HCT116 (cell line): ENCODE measurements at regions not wholly inside any gene's neighbourhood (a gene's known extent, or its start where the extent isn't known, plus 50 kb on each side); places are given as distances from the start of the nearest gene placed in this dataset.

Experiments used
- ATAC-seq: fragments of 200-7000 bp; cut with Tn5 transposase; 2 replicates; pipeline ENCODE4 v1.9.1; 2020; ENCODE audit warnings: mild to moderate bottlenecking, moderate library complexity
- BruUV-seq: library from RNA; stranded (reverse); fragments of 400-500 nt; replicated peaks from 2 replicates; lab custom pipeline; 2021; lab: Mats Ljungman, UMichigan
- CTCF ChIA-PET: fragments of 300-600 bp; sonication (Branson Sonifier 250); formaldehyde crosslinking; loops from one replicate; lab custom pipeline; 2021; ENCODE audit warnings: antibody characterized with exemption; lab: Charles Lee
- POLR2A ChIA-PET: fragments of 300-600, 350-600 bp; sonication (Branson Sonifier 250); formaldehyde crosslinking; loops from one replicate; lab custom pipeline; 2021; ENCODE audit warnings: antibody characterized with exemption; lab: Charles Lee
- RAD21 ChIA-PET, 2 experiments: fragments of 300-600 bp; sonication (Branson Sonifier 250); formaldehyde crosslinking; loops; one replicate each; lab custom pipeline; 2023; ENCODE audit warnings: low total read pairs in 2 of 2; ENCODE audit not compliant: uncharacterized antibody in 2 of 2, unreplicated experiment in 2 of 2, low non-redundant PET in 1 of 2; lab: Charles Lee
- DNase-seq: peaks from one replicate; pipeline ENCODE4 v3.0.0-alpha.2; 2010; ENCODE audit warnings: low read depth, low spot score
- H2AFZ ChIP-seq: fragments of 200-600 bp; shearing (Covaris generic), sonication (generic); 2 replicates; pipeline ENCODE4 v1.6.1; 2017; ENCODE audit warnings: low read depth, mixed run types, mixed read lengths, antibody characterized with exemption, low read length; ENCODE audit not compliant: poor library complexity, severe bottlenecking
- H3K27ac ChIP-seq: 2 replicates; pipeline ENCODE4 v1.5.1; 2012; ENCODE audit warnings: low read depth, low read length
- H3K27me3 ChIP-seq: fragments of 200-600 bp; sonication (generic); 2 replicates; pipeline ENCODE4 v1.6.1; 2016; ENCODE audit warnings: mixed run types, low read length, mixed read lengths; ENCODE audit not compliant: insufficient read depth
- H3K36me3 ChIP-seq, 2 experiments: fragments of 200-500 bp in 1 of 2; fragments of 200-600 bp in 1 of 2; sonication (Bioruptor generic) in 1 of 2; sonication (generic) in 1 of 2; 2 replicates each; pipeline versions ENCODE4 v1.5.1 to v1.6.1; 2014 to 2016; ENCODE audit warnings: low read length in 2 of 2, inconsistent platforms in 1 of 2, mixed read lengths in 1 of 2, mixed run types in 1 of 2; ENCODE audit not compliant: insufficient read depth in 2 of 2, control insufficient read depth in 1 of 2
- H3K4me1 ChIP-seq, 2 experiments: fragments of 200-600 bp in 1 of 2; sonication (generic) in 1 of 2; 2 replicates each; pipeline versions ENCODE4 v1.5.1 to v1.6.1; 2012 to 2017; ENCODE audit warnings: low read length in 2 of 2, inconsistent platforms in 1 of 2, mild to moderate bottlenecking in 1 of 2, mixed read lengths in 1 of 2, mixed run types in 1 of 2, moderate library complexity in 1 of 2; ENCODE audit not compliant: insufficient read depth in 2 of 2, control insufficient read depth in 1 of 2
- H3K4me2 ChIP-seq: fragments of 200-600 bp; sonication (generic); 2 replicates; pipeline ENCODE4 v1.6.1; 2017; ENCODE audit warnings: mixed run types, low read length, mixed read lengths
- H3K4me3 ChIP-seq, 2 experiments: fragments of 200-600 bp in 1 of 2; sonication (generic) in 1 of 2; replicated peaks in 1 of 2; 2 replicates each; pipeline ENCODE4 v1.5.1; 2011 to 2016; ENCODE audit warnings: low read length in 2 of 2, control low read depth in 1 of 2, low read depth in 1 of 2, mild to moderate bottlenecking in 1 of 2, mixed read lengths in 1 of 2, mixed run types in 1 of 2
- H3K79me2 ChIP-seq: fragments of 200-600 bp; sonication (generic); 2 replicates; pipeline ENCODE4 v1.6.1; 2017; ENCODE audit warnings: mild to moderate bottlenecking, mixed run types, low read length, moderate library complexity, mixed read lengths; ENCODE audit not compliant: insufficient read depth
- H3K9ac ChIP-seq: fragments of 200-600 bp; sonication (generic); 2 replicates; pipeline ENCODE4 v1.6.1; 2016; ENCODE audit warnings: low read length, mixed read lengths
- H3K9me2 ChIP-seq: fragments of 200-600 bp; sonication (generic), shearing (Covaris generic); 2 replicates; pipeline ENCODE4 v1.6.1; 2017; ENCODE audit warnings: mixed run types, mild to moderate bottlenecking, moderate library complexity; ENCODE audit not compliant: insufficient read depth
- H3K9me3 ChIP-seq, 2 experiments: fragments of 200-500 bp in 1 of 2; fragments of 200-600 bp in 1 of 2; sonication (Bioruptor generic) in 1 of 2; sonication (generic) in 1 of 2; 2 replicates each; pipeline ENCODE4 v1.6.1; 2014 to 2017; ENCODE audit warnings: low read length in 2 of 2, mixed read lengths in 2 of 2, inconsistent platforms in 1 of 2, low read depth in 1 of 2, mild to moderate bottlenecking in 1 of 2, mixed run types in 1 of 2, moderate library complexity in 1 of 2; ENCODE audit not compliant: control insufficient read depth in 1 of 2, insufficient read depth in 1 of 2
- H4K20me1 ChIP-seq: fragments of 200-600 bp; sonication (generic), shearing (Covaris generic); 2 replicates; pipeline ENCODE4 v1.6.1; 2017; ENCODE audit warnings: mixed run types, mild to moderate bottlenecking, moderate library complexity; ENCODE audit not compliant: insufficient read depth
- CBX3 ChIP-seq: IDR thresholded peaks from 2 replicates; pipeline ENCODE4 v1.6.1; 2012; ENCODE audit warnings: low read depth
- ELF1 ChIP-seq: IDR thresholded peaks from 2 replicates; pipeline ENCODE4 v1.6.1; 2012; ENCODE audit warnings: low read depth, borderline replicate concordance
- EZH2phosphoT487 ChIP-seq: fragments of 200-600 bp; IDR thresholded peaks from 2 replicates; pipeline ENCODE4 v1.6.1; 2018; ENCODE audit warnings: antibody characterized with exemption, borderline replicate concordance
- JUND ChIP-seq: IDR thresholded peaks from 2 replicates; pipeline ENCODE4 v1.6.1; 2012
- RAD21 ChIP-seq: IDR thresholded peaks from 2 replicates; pipeline ENCODE4 v1.6.1; 2012; ENCODE audit warnings: low read depth, mild to moderate bottlenecking
- SP1 ChIP-seq: IDR thresholded peaks from 2 replicates; pipeline ENCODE4 v1.6.1; 2012; ENCODE audit warnings: low read depth
- YY1 ChIP-seq: IDR thresholded peaks from 2 replicates; pipeline ENCODE4 v1.6.1; 2011; ENCODE audit warnings: low read length, low read depth, moderate library complexity, mild to moderate bottlenecking; ENCODE audit not compliant: insufficient replicate concordance; ENCODE audit errors: extremely low read depth
- ZNF274 ChIP-seq: fragments of 200-500 bp; sonication (Bioruptor generic); IDR thresholded peaks from 2 replicates; pipeline ENCODE4 v1.6.1; 2014; ENCODE audit warnings: mild to moderate bottlenecking, low read depth, low read length, inconsistent platforms
- intact Hi-C: fragments of 100-400 bp; cut with micrococcal nuclease; formaldehyde crosslinking; loops from 2 replicates; pipeline ENCODE4 v1.10.0; 2022
- TF ChIP-seq, protein P1 (sequence below): IDR thresholded peaks from 2 replicates; pipeline ENCODE4 v1.6.1; 2012
- TF ChIP-seq, protein P2 (sequence below), 3 experiments: fragments of 200-600 bp in 1 of 3; sonication (generic) in 1 of 3; IDR thresholded peaks in 2 of 3; conservative IDR thresholded peaks in 1 of 3; 2 replicates each; pipeline ENCODE4 v1.5.1; 2012 to 2017; ENCODE audit warnings: low read depth in 2 of 3, low read length in 2 of 3, antibody characterized with exemption in 1 of 3, borderline replicate concordance in 1 of 3, control low read depth in 1 of 3, mild to moderate bottlenecking in 1 of 3, mixed read lengths in 1 of 3, mixed run types in 1 of 3, moderate library complexity in 1 of 3; ENCODE audit not compliant: insufficient read depth in 1 of 3
- TF ChIP-seq, protein P3 (sequence below): IDR thresholded peaks from 2 replicates; pipeline ENCODE4 v1.6.1; 2012; ENCODE audit warnings: low read depth

DNA sequence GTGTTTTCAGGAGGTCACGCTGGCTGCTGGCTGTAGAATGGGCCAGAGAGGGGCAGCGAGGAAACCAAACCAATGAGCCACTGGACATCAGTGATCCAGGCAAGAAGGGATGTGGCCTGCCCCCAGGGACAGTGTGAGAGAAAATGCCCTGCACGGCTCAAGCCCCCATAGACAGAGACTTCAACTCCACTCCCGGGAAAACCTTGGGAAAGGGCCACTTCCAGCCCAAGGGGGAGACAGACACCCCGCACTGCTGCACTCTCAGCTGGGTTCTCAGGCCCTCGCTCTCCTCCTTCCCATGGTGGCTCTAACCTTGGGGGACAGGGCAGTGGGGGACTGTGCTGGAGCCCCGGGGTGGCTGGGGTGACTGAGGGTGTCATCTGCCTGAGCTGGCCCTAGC lies 172.0 kb downstream of the KATNAL1 start:
- H4K20me1 ChIP-seq, result no peaks in the 10 kb centered on the region
- intact Hi-C loops, result loop anchor here (10.0 kb wide), 2 partner anchors 449 to 539 kb away; no protein-coding TSS in a partner anchor
- ATAC-seq, result no peak
- H3K79me2 ChIP-seq, result no peaks in the 10 kb centered on the region
- BruUV-seq, result no TSS peak
- no peak for DNase-seq
- CTCF ChIA-PET, result no interaction called here
- H3K36me3 ChIP-seq, result no peaks in the 10 kb centered on the region
- H3K27ac ChIP-seq, result no peak overlapping the region
- no peak overlapping the region for H2AFZ ChIP-seq
- H3K27me3 ChIP-seq, result no peaks in the 10 kb centered on the region
- H3K9ac ChIP-seq, result no peak overlapping the region
- H3K9me2 ChIP-seq, result no peaks in the 10 kb centered on the region
- POLR2A ChIA-PET, result no interaction called here
- no peak overlapping the region for H3K4me2 ChIP-seq
- TF ChIP-seq EZH2phosphoT487 (no peak), RAD21 (no peak), ELF1 (no peak), SP1 (no peak), YY1 (no peak), CBX3 (no peak), ZNF274 (no peak), JUND (no peak)
- TF ChIP-seq, protein P1, sequence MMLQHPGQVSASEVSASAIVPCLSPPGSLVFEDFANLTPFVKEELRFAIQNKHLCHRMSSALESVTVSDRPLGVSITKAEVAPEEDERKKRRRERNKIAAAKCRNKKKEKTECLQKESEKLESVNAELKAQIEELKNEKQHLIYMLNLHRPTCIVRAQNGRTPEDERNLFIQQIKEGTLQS, result no peak
- TF ChIP-seq, protein P2, sequence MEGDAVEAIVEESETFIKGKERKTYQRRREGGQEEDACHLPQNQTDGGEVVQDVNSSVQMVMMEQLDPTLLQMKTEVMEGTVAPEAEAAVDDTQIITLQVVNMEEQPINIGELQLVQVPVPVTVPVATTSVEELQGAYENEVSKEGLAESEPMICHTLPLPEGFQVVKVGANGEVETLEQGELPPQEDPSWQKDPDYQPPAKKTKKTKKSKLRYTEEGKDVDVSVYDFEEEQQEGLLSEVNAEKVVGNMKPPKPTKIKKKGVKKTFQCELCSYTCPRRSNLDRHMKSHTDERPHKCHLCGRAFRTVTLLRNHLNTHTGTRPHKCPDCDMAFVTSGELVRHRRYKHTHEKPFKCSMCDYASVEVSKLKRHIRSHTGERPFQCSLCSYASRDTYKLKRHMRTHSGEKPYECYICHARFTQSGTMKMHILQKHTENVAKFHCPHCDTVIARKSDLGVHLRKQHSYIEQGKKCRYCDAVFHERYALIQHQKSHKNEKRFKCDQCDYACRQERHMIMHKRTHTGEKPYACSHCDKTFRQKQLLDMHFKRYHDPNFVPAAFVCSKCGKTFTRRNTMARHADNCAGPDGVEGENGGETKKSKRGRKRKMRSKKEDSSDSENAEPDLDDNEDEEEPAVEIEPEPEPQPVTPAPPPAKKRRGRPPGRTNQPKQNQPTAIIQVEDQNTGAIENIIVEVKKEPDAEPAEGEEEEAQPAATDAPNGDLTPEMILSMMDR (IDR thresholded peaks at IDR 0.05 in 2 of 3, conservative IDR thresholded peaks at IDR 0.05 in 1 of 3; ENCODE audit: borderline replicate concordance in 1 of 3, insufficient read depth in 1 of 3, low read depth in 2 of 3, low read length in 2 of 3), result no peak
- TF ChIP-seq, protein P3, sequence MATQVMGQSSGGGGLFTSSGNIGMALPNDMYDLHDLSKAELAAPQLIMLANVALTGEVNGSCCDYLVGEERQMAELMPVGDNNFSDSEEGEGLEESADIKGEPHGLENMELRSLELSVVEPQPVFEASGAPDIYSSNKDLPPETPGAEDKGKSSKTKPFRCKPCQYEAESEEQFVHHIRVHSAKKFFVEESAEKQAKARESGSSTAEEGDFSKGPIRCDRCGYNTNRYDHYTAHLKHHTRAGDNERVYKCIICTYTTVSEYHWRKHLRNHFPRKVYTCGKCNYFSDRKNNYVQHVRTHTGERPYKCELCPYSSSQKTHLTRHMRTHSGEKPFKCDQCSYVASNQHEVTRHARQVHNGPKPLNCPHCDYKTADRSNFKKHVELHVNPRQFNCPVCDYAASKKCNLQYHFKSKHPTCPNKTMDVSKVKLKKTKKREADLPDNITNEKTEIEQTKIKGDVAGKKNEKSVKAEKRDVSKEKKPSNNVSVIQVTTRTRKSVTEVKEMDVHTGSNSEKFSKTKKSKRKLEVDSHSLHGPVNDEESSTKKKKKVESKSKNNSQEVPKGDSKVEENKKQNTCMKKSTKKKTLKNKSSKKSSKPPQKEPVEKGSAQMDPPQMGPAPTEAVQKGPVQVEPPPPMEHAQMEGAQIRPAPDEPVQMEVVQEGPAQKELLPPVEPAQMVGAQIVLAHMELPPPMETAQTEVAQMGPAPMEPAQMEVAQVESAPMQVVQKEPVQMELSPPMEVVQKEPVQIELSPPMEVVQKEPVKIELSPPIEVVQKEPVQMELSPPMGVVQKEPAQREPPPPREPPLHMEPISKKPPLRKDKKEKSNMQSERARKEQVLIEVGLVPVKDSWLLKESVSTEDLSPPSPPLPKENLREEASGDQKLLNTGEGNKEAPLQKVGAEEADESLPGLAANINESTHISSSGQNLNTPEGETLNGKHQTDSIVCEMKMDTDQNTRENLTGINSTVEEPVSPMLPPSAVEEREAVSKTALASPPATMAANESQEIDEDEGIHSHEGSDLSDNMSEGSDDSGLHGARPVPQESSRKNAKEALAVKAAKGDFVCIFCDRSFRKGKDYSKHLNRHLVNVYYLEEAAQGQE, result no peak
- H3K4me1 ChIP-seq, result peaks cover 0 to 7% of the 10 kb centered on the region in 2 experiments; a peak in 2 of 4 replicates
- RAD21 ChIA-PET, result no interaction called here
- H3K4me3 ChIP-seq, result no peak overlapping the region
- no peaks in the 10 kb centered on the region for H3K9me3 ChIP-seq
